ENCODE measurements at regions not wholly inside any gene's neighbourhood (a gene's known extent, or its start where the extent isn't known, plus 50 kb on each side); places are given as distances from the start of the nearest gene placed in this dataset.

- no peak overlapping the region for H3K4ac ChIP-seq (replicated peaks; ENCODE audit: insufficient read length, low read depth, low read length)
- no peak overlapping the region for H3K4me2 ChIP-seq (ENCODE audit: insufficient read depth in 1 of 2, low read depth in 2 of 2, low read length in 2 of 2)
- H3K9ac ChIP-seq (replicated peaks in 1 of 4; ENCODE audit: extremely low read depth in 1 of 4, low read depth in 3 of 4, low read length in 3 of 4), result no peak overlapping the region
- H2BK120ac ChIP-seq (replicated peaks; ENCODE audit: low read depth, low read length), result no peak overlapping the region
- H2BK15ac ChIP-seq (ENCODE audit: low read length), result no peak overlapping the region
- FAIRE-seq, result no peak
- no peaks in the 10 kb centered on the region for H3K36me3 ChIP-seq (ENCODE audit: control insufficient read depth in 2 of 4, insufficient read depth in 4 of 4, low read length in 3 of 4)
- H3K79me1 ChIP-seq (ENCODE audit: low read depth, low read length), result no peaks in the 10 kb centered on the region
- no peaks in the 10 kb centered on the region for H3K79me2 ChIP-seq (ENCODE audit: control insufficient read depth in 1 of 2, insufficient read depth in 2 of 2, low read length in 2 of 2)
- H2BK20ac ChIP-seq (ENCODE audit: low read length), result no peak overlapping the region
- CTCF ChIA-PET (ENCODE audit: partially characterized antibody), result interaction anchor here (0.9 kb wide), 1 partner anchor 84 kb away, joined by 3 read pairs; no protein-coding TSS in a partner anchor
- H3K23ac ChIP-seq (ENCODE audit: insufficient read length), result no peak overlapping the region
- H4K5ac ChIP-seq (ENCODE audit: insufficient read length, low read depth, low read length), result no peak overlapping the region
- H4K91ac ChIP-seq (replicated peaks; ENCODE audit: insufficient read length, low read length), result no peak overlapping the region
- no peak overlapping the region for H3K27ac ChIP-seq (ENCODE audit: low read depth, low read length)
- WGBS, 2 experiments (ENCODE audit: extremely low coverage in 1 of 2, insufficient coverage in 1 of 2, insufficient read length in 1 of 2, insufficient replicate concordance in 2 of 2, low coverage in 1 of 2, low lambda C conversion rate in 2 of 2, missing lambda C conversion rate in 1 of 2), result 95% methylated on average over 2 of the region's 2 CpGs; no CpG with 5 or more reads in 1 of the 2 experiments
- no peak overlapping the region for H3K18ac ChIP-seq (ENCODE audit: extremely low read depth, low read length)
- H3K27me3 ChIP-seq (replicated peaks in 1 of 4; ENCODE audit: control insufficient read depth in 3 of 4, extremely low read depth in 1 of 4, insufficient read depth in 3 of 4, low read length in 3 of 4), result no peaks in the 10 kb centered on the region
- no peak overlapping the region for H2AFZ ChIP-seq (ENCODE audit: low read length)
- no peak for DNase-seq (ENCODE audit: low read depth in 1 of 2, low spot score in 2 of 2)
- H3K56ac ChIP-seq (replicated peaks; ENCODE audit: insufficient read length, low read depth, low read length), result no peak overlapping the region
- TF ChIP-seq RXRA (IDR thresholded peaks at IDR 0.05; ENCODE audit: insufficient read depth, low read depth, low read length) (no peak), JUND (IDR thresholded peaks at IDR 0.05; ENCODE audit: low read length) (no peak), HDAC6 (IDR thresholded peaks at IDR 0.05; ENCODE audit: low read depth, low read length) (no peak), EP300 (IDR thresholded peaks at IDR 0.05; ENCODE audit: borderline replicate concordance in 1 of 2, low read depth in 2 of 2, low read length in 2 of 2) (no peak), POU5F1 (IDR thresholded peaks at IDR 0.05; ENCODE audit: low read depth, low read length) (no peak), E2F6 (IDR thresholded peaks at IDR 0.05) (no peak), TAF7 (optimal IDR thresholded peaks at IDR 0.05; ENCODE audit: borderline replicate concordance, low read depth, low read length) (no peak), GABPA (IDR thresholded peaks at IDR 0.05; ENCODE audit: borderline replicate concordance, insufficient read depth, low read length) (no peak), BRCA1 (IDR thresholded peaks at IDR 0.05; ENCODE audit: low read depth, low read length) (no peak), MAX (IDR thresholded peaks at IDR 0.05) (no peak), MAFK (IDR thresholded peaks at IDR 0.05; ENCODE audit: low read depth, low read length) (no peak), GTF2F1 (IDR thresholded peaks at IDR 0.05; ENCODE audit: borderline replicate concordance, low read depth, low read length) (no peak)
- H3K4me1 ChIP-seq (replicated peaks in 1 of 4; ENCODE audit: control insufficient read depth in 3 of 4, insufficient read depth in 4 of 4, low read length in 3 of 4), result no peaks in the 10 kb centered on the region
- H3K9me3 ChIP-seq (ENCODE audit: insufficient read depth in 2 of 2, low read depth in 1 of 2, low read length in 1 of 2), result peaks cover 6 to 10% of the 10 kb centered on the region in 2 experiments; a peak in 2 of 4 replicates
- no peak overlapping the region for H4K8ac ChIP-seq (ENCODE audit: extremely low read depth, insufficient read depth, low read length)
- H3K4me3 ChIP-seq (ENCODE audit: extremely low read depth in 1 of 4, insufficient read depth in 2 of 4, low read depth in 3 of 4, low read length in 4 of 4), result no peak overlapping the region
- no peak overlapping the region for H2BK12ac ChIP-seq (ENCODE audit: low read depth, low read length)
- no peaks in the 10 kb centered on the region for H3K23me2 ChIP-seq (ENCODE audit: low read depth, low read length)
- H2AK5ac ChIP-seq (ENCODE audit: low read depth, low read length), result no peak overlapping the region
- no peak overlapping the region for H3K14ac ChIP-seq (ENCODE audit: insufficient read length)
- POLR2A ChIA-PET (ENCODE audit: partially characterized antibody), result no interaction called here
- H2BK5ac ChIP-seq (ENCODE audit: low read depth, low read length), result no peak overlapping the region
- no peaks in the 10 kb centered on the region for H4K20me1 ChIP-seq (replicated peaks in 1 of 2; ENCODE audit: control insufficient read depth in 1 of 2, insufficient read depth in 2 of 2, low read length in 2 of 2)
Measured at GRCh38 chr9:99588747-99589146, 232.9 kb upstream of the NR4A3 start.
